ENCODE measurements at regions not wholly inside any gene's neighbourhood (a gene's known extent, or its start where the extent isn't known, plus 50 kb on each side); places are given as distances from the start of the nearest gene placed in this dataset.

DNA sequence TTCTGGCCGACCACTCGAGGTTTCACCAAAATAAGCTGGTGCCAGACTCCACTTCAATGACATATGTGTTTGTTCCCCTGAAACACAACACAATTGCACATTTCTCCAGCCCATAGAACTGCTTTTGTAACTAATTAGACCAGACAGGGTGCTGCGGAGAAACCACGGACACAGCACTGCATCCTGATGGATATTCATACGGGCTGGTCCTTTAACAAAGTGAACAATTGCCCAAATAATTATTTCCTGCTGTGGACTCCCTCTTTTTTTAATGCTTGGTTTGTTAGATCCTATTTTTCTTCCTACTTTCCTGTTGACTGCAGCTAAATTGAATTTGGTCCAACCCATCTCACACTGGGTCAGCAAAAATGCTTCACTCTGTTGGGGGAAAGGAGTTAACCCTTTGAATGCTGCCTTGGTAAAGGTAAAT lies 198.6 kb upstream of the BMPER start:
- Mint-ChIP-seq H3K4me1 (ENCODE audit: low read depth) (no peaks in the 10 kb centered on the region), H3K9me3 (peaks cover 17% of the 10 kb centered on the region), H3K27ac (no peak overlapping the region), H3K4me3 (ENCODE audit: low read depth) (no peak overlapping the region), H3K36me3 (ENCODE audit: low read depth) (no peaks in the 10 kb centered on the region), H3K27me3 (ENCODE audit: low read depth) (no peaks in the 10 kb centered on the region)
- intact Hi-C loops (cut with micrococcal nuclease), result no loop called here
- DNase-seq (ENCODE audit: low spot score), result no peak

DNA sequence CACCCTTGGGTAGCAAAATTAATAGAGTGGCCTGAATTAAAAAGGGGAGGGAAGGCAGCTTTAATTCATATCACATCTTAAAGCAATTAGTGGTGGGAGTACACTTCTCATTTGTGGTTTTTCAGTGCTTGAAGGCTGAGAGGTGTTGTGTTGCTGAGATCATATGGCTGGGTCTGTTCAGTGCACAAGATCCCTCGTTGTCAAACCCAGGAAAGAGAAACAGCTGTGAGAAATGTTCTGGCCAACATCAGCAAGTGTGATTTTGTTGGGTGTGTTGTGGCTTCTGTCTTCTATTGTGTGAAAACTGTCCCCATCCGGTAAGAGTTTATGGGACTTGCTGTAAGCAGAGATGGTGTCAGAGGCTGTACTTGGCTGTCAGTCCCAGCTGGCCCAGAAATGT lies 197.9 kb upstream of the BMPER start:
- intact Hi-C loops (cut with micrococcal nuclease), result no loop called here
- Mint-ChIP-seq H3K4me1 (ENCODE audit: low read depth) (no peaks in the 10 kb centered on the region), H3K27me3 (ENCODE audit: low read depth) (no peaks in the 10 kb centered on the region), H3K36me3 (ENCODE audit: low read depth) (no peaks in the 10 kb centered on the region), H3K27ac (no peak overlapping the region), H3K9me3 (peaks cover 10% of the 10 kb centered on the region), H3K4me3 (ENCODE audit: low read depth) (no peak overlapping the region)
- no peak for DNase-seq (ENCODE audit: low spot score)

DNA sequence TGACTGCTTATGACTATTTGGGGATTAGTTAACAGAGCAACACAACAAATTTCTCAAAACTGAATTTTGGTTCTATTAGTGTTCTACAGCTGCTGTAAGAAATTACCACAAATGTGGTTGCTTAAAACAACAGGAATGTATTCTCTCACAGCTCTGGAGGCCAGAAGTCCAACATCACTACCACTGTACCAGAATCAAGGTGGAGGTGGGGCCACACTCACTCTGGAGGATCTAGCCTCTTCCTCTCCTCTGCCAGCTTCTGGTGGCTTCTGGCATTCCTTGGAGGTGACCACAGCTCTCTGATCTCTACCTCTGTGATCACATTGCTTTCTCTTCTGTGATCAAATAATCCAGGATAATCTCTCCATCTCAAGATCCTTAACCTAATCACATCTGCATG lies 194.7 kb upstream of the BMPER start:
- Mint-ChIP-seq H3K4me3 (ENCODE audit: low read depth) (no peak overlapping the region), H3K27me3 (ENCODE audit: low read depth) (no peaks in the 10 kb centered on the region), H3K27ac (no peak overlapping the region), H3K36me3 (ENCODE audit: low read depth) (no peaks in the 10 kb centered on the region), H3K4me1 (ENCODE audit: low read depth) (no peaks in the 10 kb centered on the region), H3K9me3 (no peaks in the 10 kb centered on the region)
- intact Hi-C loops (cut with micrococcal nuclease), result no loop called here
- no peak for DNase-seq (ENCODE audit: low spot score)

GRCh38 chr7:33711231-33712019 lies 193.9 kb upstream of the BMPER start:
- Mint-ChIP-seq H3K4me1 (ENCODE audit: low read depth) (no peaks in the 10 kb centered on the region), H3K4me3 (ENCODE audit: low read depth) (no peak overlapping the region), H3K36me3 (ENCODE audit: low read depth) (no peaks in the 10 kb centered on the region), H3K27me3 (ENCODE audit: low read depth) (no peaks in the 10 kb centered on the region), H3K9me3 (no peaks in the 10 kb centered on the region), H3K27ac (no peak overlapping the region)
- DNase-seq (ENCODE audit: low spot score), result no peak
- intact Hi-C loops (cut with micrococcal nuclease), result no loop called here

DNA sequence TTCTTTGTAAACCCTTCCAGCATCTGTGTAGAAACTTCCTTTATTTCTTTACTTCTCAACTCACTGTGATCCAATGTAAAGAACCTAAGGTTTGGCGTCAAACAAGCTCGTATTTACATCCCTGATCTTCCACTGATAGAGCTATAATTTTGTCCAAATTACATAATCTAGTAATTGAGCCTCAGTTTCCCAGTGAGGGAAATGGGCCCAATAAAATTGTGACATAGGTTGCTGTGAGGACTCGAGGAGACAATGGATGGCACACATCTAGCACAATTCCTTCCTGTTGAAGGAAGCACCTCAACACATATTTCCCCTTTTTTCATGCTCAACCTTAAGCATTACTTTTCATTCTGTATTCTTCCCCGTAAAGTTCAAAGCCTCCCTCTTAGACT lies 193.3 kb upstream of the BMPER start:
- no peaks in the 10 kb centered on the region for H3K36me3 Mint-ChIP-seq (ENCODE audit: low read depth)
- H3K27me3 Mint-ChIP-seq (ENCODE audit: low read depth), result no peaks in the 10 kb centered on the region
- H3K9me3 Mint-ChIP-seq, result no peaks in the 10 kb centered on the region
- no peak for DNase-seq (ENCODE audit: low spot score)
- no peak overlapping the region for H3K4me3 Mint-ChIP-seq (ENCODE audit: low read depth)
- intact Hi-C loops (cut with micrococcal nuclease), result no loop called here
- H3K27ac Mint-ChIP-seq, result no peak overlapping the region
- H3K4me1 Mint-ChIP-seq (ENCODE audit: low read depth), result no peaks in the 10 kb centered on the region

- no peaks in the 10 kb centered on the region for H3K36me3 Mint-ChIP-seq (ENCODE audit: low read depth)
- intact Hi-C loops (cut with micrococcal nuclease), result no loop called here
- H3K9me3 Mint-ChIP-seq, result no peaks in the 10 kb centered on the region
- H3K27ac Mint-ChIP-seq, result no peak overlapping the region
- no peaks in the 10 kb centered on the region for H3K4me1 Mint-ChIP-seq (ENCODE audit: low read depth)
- no peak for DNase-seq (ENCODE audit: low spot score)
- H3K27me3 Mint-ChIP-seq (ENCODE audit: low read depth), result no peaks in the 10 kb centered on the region
- H3K4me3 Mint-ChIP-seq (ENCODE audit: low read depth), result no peak overlapping the region
Observed at GRCh38 chr7:33714208-33714607, 191.1 kb upstream of the BMPER start.

DNA sequence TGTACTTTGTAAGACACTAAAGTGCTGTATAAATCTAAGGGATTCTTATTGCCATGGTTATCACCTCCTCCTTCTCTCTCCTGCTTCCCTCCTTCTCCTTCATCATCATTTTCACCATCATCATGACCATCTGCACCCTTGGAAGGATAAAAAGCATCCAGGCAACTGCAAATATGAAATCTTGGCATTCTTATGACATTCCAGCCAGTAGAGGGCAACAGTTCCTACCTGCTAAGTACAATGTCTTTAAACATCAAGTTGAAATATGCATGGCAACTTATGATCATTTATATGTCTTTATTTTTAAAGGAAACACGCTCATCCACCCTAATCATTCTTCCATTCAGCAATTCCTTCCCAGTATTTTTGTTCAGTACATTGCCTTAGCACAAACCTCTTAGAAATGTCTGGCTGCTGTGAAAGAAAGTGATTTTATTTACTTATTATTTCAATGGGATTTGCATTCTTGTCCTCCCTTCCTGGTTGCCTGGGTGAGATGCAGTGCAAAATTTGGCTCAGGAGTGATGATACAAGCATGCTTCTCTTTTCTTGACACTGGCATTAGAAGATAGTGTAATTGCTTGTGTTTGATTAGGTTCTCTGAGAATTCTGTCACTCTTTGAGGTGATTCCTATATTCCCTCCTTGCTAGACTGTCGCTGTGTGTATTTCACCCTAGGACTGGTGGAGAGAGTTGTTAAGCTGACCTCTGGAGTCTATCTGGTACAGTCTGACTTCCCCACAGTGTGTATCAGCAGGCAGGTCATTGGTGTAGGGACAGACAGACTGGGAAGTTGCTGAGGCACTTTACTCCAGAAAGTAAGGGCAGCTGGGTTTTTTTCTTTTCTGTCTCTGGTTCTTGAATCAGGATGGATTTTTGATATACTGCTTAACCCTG lies 188.5 kb upstream of the BMPER start:
- no peaks in the 10 kb centered on the region for H3K4me1 Mint-ChIP-seq (ENCODE audit: low read depth)
- no peak for DNase-seq (ENCODE audit: low spot score)
- no peak overlapping the region for H3K4me3 Mint-ChIP-seq (ENCODE audit: low read depth)
- H3K9me3 Mint-ChIP-seq, result no peaks in the 10 kb centered on the region
- intact Hi-C loops (cut with micrococcal nuclease), result no loop called here
- H3K27me3 Mint-ChIP-seq (ENCODE audit: low read depth), result no peaks in the 10 kb centered on the region
- H3K27ac Mint-ChIP-seq, result no peak overlapping the region
- no peaks in the 10 kb centered on the region for H3K36me3 Mint-ChIP-seq (ENCODE audit: low read depth)

- DNase-seq (ENCODE audit: low spot score), result no peak
- Mint-ChIP-seq H3K27me3 (ENCODE audit: low read depth) (no peaks in the 10 kb centered on the region), H3K4me3 (ENCODE audit: low read depth) (no peak overlapping the region), H3K4me1 (ENCODE audit: low read depth) (no peaks in the 10 kb centered on the region), H3K27ac (no peak overlapping the region), H3K36me3 (ENCODE audit: low read depth) (no peaks in the 10 kb centered on the region), H3K9me3 (no peaks in the 10 kb centered on the region)
- intact Hi-C loops (cut with micrococcal nuclease), result no loop called here
Observed at GRCh38 chr7:33719059-33719581, 186.2 kb upstream of the BMPER start.

DNA sequence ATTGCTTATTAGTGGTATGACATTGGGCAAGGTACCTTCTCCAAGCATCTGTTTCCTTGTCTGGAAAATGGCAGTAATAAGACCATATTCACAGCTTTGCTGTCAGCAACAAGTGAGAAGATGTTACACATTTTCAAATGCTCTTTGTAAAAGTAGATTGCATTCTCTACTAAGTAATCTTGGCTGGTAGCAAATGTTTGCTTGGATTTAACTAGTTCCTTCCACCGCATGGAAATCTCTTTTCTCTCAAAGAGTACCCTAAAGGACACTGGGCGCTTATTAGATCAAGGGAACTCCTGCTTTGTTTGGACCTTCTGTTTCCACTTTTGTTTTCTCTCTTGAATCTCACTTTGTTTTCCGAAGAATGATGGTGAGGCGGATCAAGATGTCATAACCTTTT lies 185.2 kb upstream of the BMPER start:
- intact Hi-C loops (cut with micrococcal nuclease), result no loop called here
- DNase-seq (ENCODE audit: low spot score), result no peak
- Mint-ChIP-seq H3K36me3 (ENCODE audit: low read depth) (no peaks in the 10 kb centered on the region), H3K9me3 (no peaks in the 10 kb centered on the region), H3K27ac (no peak overlapping the region), H3K4me3 (ENCODE audit: low read depth) (no peak overlapping the region), H3K27me3 (ENCODE audit: low read depth) (no peaks in the 10 kb centered on the region), H3K4me1 (ENCODE audit: low read depth) (no peaks in the 10 kb centered on the region)

- Mint-ChIP-seq H3K9me3 (no peaks in the 10 kb centered on the region), H3K4me1 (ENCODE audit: low read depth) (no peaks in the 10 kb centered on the region), H3K27me3 (ENCODE audit: low read depth) (no peaks in the 10 kb centered on the region), H3K36me3 (ENCODE audit: low read depth) (no peaks in the 10 kb centered on the region), H3K27ac (no peak overlapping the region), H3K4me3 (ENCODE audit: low read depth) (no peak overlapping the region)
- DNase-seq (ENCODE audit: low spot score), result no peak
- intact Hi-C loops (cut with micrococcal nuclease), result no loop called here
Observed at GRCh38 chr7:33720870-33721269, 184.5 kb upstream of the BMPER start.

- Mint-ChIP-seq H3K4me3 (ENCODE audit: low read depth) (no peak overlapping the region), H3K36me3 (ENCODE audit: low read depth) (no peaks in the 10 kb centered on the region), H3K27me3 (ENCODE audit: low read depth) (no peaks in the 10 kb centered on the region), H3K27ac (no peak overlapping the region), H3K4me1 (ENCODE audit: low read depth) (no peaks in the 10 kb centered on the region), H3K9me3 (no peaks in the 10 kb centered on the region)
- DNase-seq (ENCODE audit: low spot score), result no peak
- intact Hi-C loops (cut with micrococcal nuclease), result no loop called here
Observed at GRCh38 chr7:33721895-33722294, 183.4 kb upstream of the BMPER start.

GRCh38 chr7:33722383-33723101 lies 182.8 kb upstream of the BMPER start:
- no peaks in the 10 kb centered on the region for H3K36me3 Mint-ChIP-seq (ENCODE audit: low read depth)
- intact Hi-C loops (cut with micrococcal nuclease), result no loop called here
- no peaks in the 10 kb centered on the region for H3K9me3 Mint-ChIP-seq
- H3K27ac Mint-ChIP-seq, result no peak overlapping the region
- no peaks in the 10 kb centered on the region for H3K27me3 Mint-ChIP-seq (ENCODE audit: low read depth)
- no peaks in the 10 kb centered on the region for H3K4me1 Mint-ChIP-seq (ENCODE audit: low read depth)
- no peak overlapping the region for H3K4me3 Mint-ChIP-seq (ENCODE audit: low read depth)
- DNase-seq (ENCODE audit: low spot score), result no peak
